Esophagus squamous epithelium (tissue), 5 donors: ENCODE measurements at regions not wholly inside any gene's neighbourhood (a gene's known extent, or its start where the extent isn't known, plus 50 kb on each side); places are given as distances from the start of the nearest gene placed in this dataset.

Experiments used
- DNase-seq: peaks from one replicate; lab custom pipeline; 2025; lab: John Stamatoyannopoulos, UW
- H3K27ac ChIP-seq, 4 donors: fragments of 200-600 bp; sonication (generic); one replicate each; pipeline ENCODE4 v1.5.1; 2016 to 2019; ENCODE audit warnings: mild to moderate bottlenecking in 1 of 4
- H3K27me3 ChIP-seq, 4 donors: fragments of 200-600 bp; sonication (generic); 1 replicate in 3 of 4; 2 replicates in 1 of 4; pipeline versions ENCODE4 v1.5.1 to v1.6.0; 2017 to 2021; ENCODE audit warnings: antibody characterized with exemption in 1 of 4
- H3K36me3 ChIP-seq, 3 donors: fragments of 200-600 bp; sonication (generic); one replicate each; pipeline ENCODE4 v1.5.1; 2016 to 2019
- H3K4me1 ChIP-seq, 3 donors: fragments of 200-600 bp; sonication (generic); one replicate each; pipeline ENCODE4 v1.5.1; 2017 to 2019
- H3K4me3 ChIP-seq, 4 donors: fragments of 200-600 bp; sonication (generic); 1 replicate in 3 of 4; 2 replicates in 1 of 4; pipeline ENCODE4 v1.5.1; 2016 to 2019; ENCODE audit warnings: mild to moderate bottlenecking in 2 of 4, moderate library complexity in 1 of 4
- H3K9me3 ChIP-seq, 3 donors: fragments of 200-600 bp; sonication (generic); one replicate each; pipeline ENCODE4 v1.5.1; 2016 to 2019
- CTCF ChIP-seq, 6 experiments: fragments of 450-650 bp in 4 of 6; fragments of 200-600 bp in 2 of 6; sonication (generic) in 2 of 6; IDR thresholded peaks; one replicate each; pipeline ENCODE4 v1.5.1; 2016 to 2019; ENCODE audit warnings: antibody characterized with exemption in 6 of 6, mild to moderate bottlenecking in 4 of 6, moderate library complexity in 4 of 6
- POLR2A ChIP-seq, 4 donors: fragments of 450-650 bp; IDR thresholded peaks; one replicate each; pipeline ENCODE4 v1.6.1; 2017; ENCODE audit warnings: antibody characterized with exemption in 4 of 4, mild to moderate bottlenecking in 4 of 4, moderate library complexity in 3 of 4
- WGBS, 2 donors: methylation state at CpG; one replicate each; pipeline ENCODE4 v1.1.5; 2018; 5-methylcytosine and 5-hydroxymethylcytosine counted together
- intact Hi-C: fragments of 100-400 bp; cut with DNase I; formaldehyde crosslinking; loops from one replicate; pipeline ENCODE4 v1.15.0; 2022
- donor health status: DM: yes; HTN: yes; CAD: no.

DNA sequence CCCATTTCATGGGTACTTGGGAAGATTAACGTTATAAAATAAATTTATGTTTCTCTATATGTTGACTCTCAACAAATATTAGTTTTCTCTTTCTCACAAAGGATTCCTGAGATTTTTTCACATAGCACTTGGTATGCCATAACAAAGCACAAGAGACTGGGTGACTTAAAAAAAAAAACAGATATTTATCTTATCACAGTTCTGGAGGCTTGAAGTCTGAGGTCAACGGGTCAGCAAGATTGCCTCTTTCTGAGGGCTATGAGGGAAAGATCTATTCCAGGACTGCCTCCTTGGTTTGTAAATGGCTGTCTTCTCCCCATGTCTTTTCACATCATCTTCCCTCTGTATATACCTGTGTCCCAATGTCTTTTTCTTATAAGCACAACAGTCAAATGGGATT is 153.5 kb upstream of the DIO2 start:
- H3K27me3 ChIP-seq: no peaks in the 10 kb centered on the region
- no peak overlapping the region for H3K27ac ChIP-seq
- 65 to 77% methylated on average over 2 of the region's 2 CpGs for WGBS, 2 donors
- intact Hi-C loops: no loop called here
- no peaks in the 10 kb centered on the region for H3K36me3 ChIP-seq
- H3K9me3 ChIP-seq: no peaks in the 10 kb centered on the region
- no peak for DNase-seq
- H3K4me1 ChIP-seq: no peaks in the 10 kb centered on the region
- TF ChIP-seq CTCF (IDR thresholded peaks at IDR 0.05): no peak
- TF ChIP-seq POLR2A (IDR thresholded peaks at IDR 0.05): no peak
- H3K4me3 ChIP-seq: no peak overlapping the region

GRCh38 chr14:80364274-80364673 is 153.0 kb upstream of the DIO2 start:
- Histone ChIP-seq H3K4me1 (no peaks in the 10 kb centered on the region), H3K27me3 (no peaks in the 10 kb centered on the region), H3K9me3 (no peaks in the 10 kb centered on the region), H3K27ac (no peak overlapping the region), H3K4me3 (no peak overlapping the region), H3K36me3 (no peaks in the 10 kb centered on the region)
- TF ChIP-seq CTCF (IDR thresholded peaks at IDR 0.05) (peak in 2 of 6 experiments; percentile 33 to 54), POLR2A (IDR thresholded peaks at IDR 0.05) (no peak)
- DNase-seq: no peak
- intact Hi-C loops: no loop called here
- 37 to 38% methylated on average over 1 of the region's 1 CpG for WGBS, 2 donors

DNA sequence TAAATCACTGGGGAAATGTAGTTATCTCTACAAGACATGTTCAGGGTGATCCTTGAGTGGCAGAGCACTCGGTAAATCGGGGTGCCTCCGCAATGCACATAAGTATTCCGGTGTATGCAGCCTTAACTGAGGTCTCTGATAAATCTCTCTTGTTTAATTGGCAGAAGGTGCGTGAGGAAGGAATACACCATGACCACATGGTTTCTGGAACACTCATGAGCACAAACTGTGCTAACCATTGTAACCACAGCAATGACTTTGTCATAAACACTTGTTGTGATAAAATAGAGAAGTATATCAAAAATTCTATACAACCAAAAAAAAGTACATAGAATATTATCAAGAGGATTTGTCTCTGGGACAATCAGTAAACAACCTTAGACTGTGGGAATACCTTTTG is 146.8 kb upstream of the DIO2 start:
- no peak overlapping the region for H3K27ac ChIP-seq
- intact Hi-C loops: no loop called here
- no peaks in the 10 kb centered on the region for H3K9me3 ChIP-seq
- no peak for DNase-seq
- H3K4me1 ChIP-seq: no peaks in the 10 kb centered on the region
- WGBS, 2 donors: 68 to 87% methylated on average over 5 of the region's 5 CpGs
- no peaks in the 10 kb centered on the region for H3K27me3 ChIP-seq
- no peaks in the 10 kb centered on the region for H3K36me3 ChIP-seq
- TF ChIP-seq CTCF (IDR thresholded peaks at IDR 0.05): no peak
- no peak for TF ChIP-seq POLR2A (IDR thresholded peaks at IDR 0.05)
- no peak overlapping the region for H3K4me3 ChIP-seq

GRCh38 chr14:80356413-80356812 is 145.1 kb upstream of the DIO2 start:
- H3K27ac ChIP-seq: no peak overlapping the region
- TF ChIP-seq CTCF (IDR thresholded peaks at IDR 0.05) (peak in 2 of 6 experiments; percentile 16 to 33), POLR2A (IDR thresholded peaks at IDR 0.05) (no peak)
- no peaks in the 10 kb centered on the region for H3K9me3 ChIP-seq
- no peaks in the 10 kb centered on the region for H3K27me3 ChIP-seq
- H3K4me3 ChIP-seq: no peak overlapping the region
- no peak for DNase-seq
- H3K36me3 ChIP-seq: no peaks in the 10 kb centered on the region
- 72 to 95% methylated on average over 2 of the region's 2 CpGs for WGBS, 2 donors
- intact Hi-C loops: no loop called here
- no peaks in the 10 kb centered on the region for H3K4me1 ChIP-seq

GRCh38 chr14:80354860-80355581 is 143.7 kb upstream of the DIO2 start:
- 73 to 85% methylated on average over 6 of the region's 6 CpGs for WGBS, 2 donors
- Histone ChIP-seq H3K4me1 (no peaks in the 10 kb centered on the region), H3K4me3 (no peak overlapping the region), H3K36me3 (no peaks in the 10 kb centered on the region), H3K27me3 (no peaks in the 10 kb centered on the region), H3K27ac (no peak overlapping the region), H3K9me3 (no peaks in the 10 kb centered on the region)
- TF ChIP-seq CTCF (IDR thresholded peaks at IDR 0.05): no peak
- TF ChIP-seq POLR2A (IDR thresholded peaks at IDR 0.05): no peak
- DNase-seq: no peak
- intact Hi-C loops: no loop called here
